Gastrocnemius medialis (tissue), 4 donors: ENCODE measurements at regions not wholly inside any gene's neighbourhood (a gene's known extent, or its start where the extent isn't known, plus 50 kb on each side); places are given as distances from the start of the nearest gene placed in this dataset.

Experiments
- ATAC-seq, 2 donors: fragments of 150-250 bp; one replicate each; pipeline ENCODE4 v1.9.1; 2016
- DNase-seq, 2 donors: peaks; one replicate each; pipeline ENCODE4 v3.0.0-alpha.2; 2019
- H3K27ac ChIP-seq, 4 donors: fragments of 200-600 bp; sonication (generic); 1 replicate in 1 of 4; 2 replicates in 3 of 4; pipeline ENCODE4 v1.5.1; 2016 to 2018; ENCODE audit warnings: mild to moderate bottlenecking in 2 of 4, moderate library complexity in 1 of 4
- H3K27me3 ChIP-seq, 3 donors: fragments of 200-600 bp; sonication (generic) in 2 of 3; 1 replicate in 1 of 3; 2 replicates in 2 of 3; pipeline versions ENCODE4 v1.5.1 to v1.6.0; 2016 to 2019; ENCODE audit warnings: mild to moderate bottlenecking in 1 of 3, moderate library complexity in 1 of 3
- H3K36me3 ChIP-seq, 2 donors: fragments of 200-600 bp; sonication (generic) in 1 of 2; one replicate each; pipeline ENCODE4 v1.5.1; 2017 to 2018
- H3K4me1 ChIP-seq, 2 donors: fragments of 200-600 bp; sonication (generic) in 1 of 2; one replicate each; pipeline ENCODE4 v1.5.1; 2016 to 2017; ENCODE audit warnings: mild to moderate bottlenecking in 2 of 2
- H3K4me3 ChIP-seq, 4 donors: fragments of 200-600 bp; sonication (generic) in 3 of 4; 1 replicate in 1 of 4; 2 replicates in 3 of 4; pipeline ENCODE4 v1.5.1; 2016 to 2019; ENCODE audit warnings: mild to moderate bottlenecking in 2 of 4
- H3K9me3 ChIP-seq, 3 donors: fragments of 200-600 bp; sonication (generic) in 2 of 3; 1 replicate in 1 of 3; 2 replicates in 2 of 3; pipeline ENCODE4 v1.5.1; 2016 to 2019
- POLR2A ChIP-seq, 2 donors: fragments of 450-650 bp; IDR thresholded peaks; one replicate each; pipeline ENCODE4 v1.6.1; 2017; ENCODE audit warnings: antibody characterized with exemption in 2 of 2, mild to moderate bottlenecking in 2 of 2, moderate library complexity in 2 of 2
- in situ Hi-C, 4 donors: fragments of 200-750 bp; cut with MboI; loops; one replicate each; pipeline versions ENCODE4 v1.15.0 to v1.8.0; 2017; ENCODE audit warnings: low sequenced_read_pairs in 4 of 4
- intact Hi-C: fragments of 100-400 bp; cut with DNase I; formaldehyde crosslinking; loops from one replicate; pipeline ENCODE4 v1.15.1; 2023; ENCODE audit warnings: low total_unique reads
- TF ChIP-seq, protein P1 (sequence below), 5 experiments: fragments of 450-650 bp in 3 of 5; fragments of 200-600 bp in 2 of 5; sonication (generic) in 2 of 5; IDR thresholded peaks in 4 of 5; conservative IDR thresholded peaks in 1 of 5; 1 replicate in 4 of 5; 2 replicates in 1 of 5; pipeline ENCODE4 v1.5.1; 2016 to 2019; ENCODE audit warnings: antibody characterized with exemption in 5 of 5, mild to moderate bottlenecking in 3 of 5, moderate library complexity in 3 of 5

- Histone ChIP-seq H3K27ac (no peak overlapping the region), H3K9me3 (no peaks in the 10 kb centered on the region), H3K36me3 (no peaks in the 10 kb centered on the region), H3K4me1 (no peaks in the 10 kb centered on the region), H3K4me3 (no peak overlapping the region), H3K27me3 (no peaks in the 10 kb centered on the region)
- intact Hi-C loops, result no loop called here
- DNase-seq (no peak), ATAC-seq (no peak)
- in situ Hi-C loops, result no loop called here
- TF ChIP-seq, protein P1, sequence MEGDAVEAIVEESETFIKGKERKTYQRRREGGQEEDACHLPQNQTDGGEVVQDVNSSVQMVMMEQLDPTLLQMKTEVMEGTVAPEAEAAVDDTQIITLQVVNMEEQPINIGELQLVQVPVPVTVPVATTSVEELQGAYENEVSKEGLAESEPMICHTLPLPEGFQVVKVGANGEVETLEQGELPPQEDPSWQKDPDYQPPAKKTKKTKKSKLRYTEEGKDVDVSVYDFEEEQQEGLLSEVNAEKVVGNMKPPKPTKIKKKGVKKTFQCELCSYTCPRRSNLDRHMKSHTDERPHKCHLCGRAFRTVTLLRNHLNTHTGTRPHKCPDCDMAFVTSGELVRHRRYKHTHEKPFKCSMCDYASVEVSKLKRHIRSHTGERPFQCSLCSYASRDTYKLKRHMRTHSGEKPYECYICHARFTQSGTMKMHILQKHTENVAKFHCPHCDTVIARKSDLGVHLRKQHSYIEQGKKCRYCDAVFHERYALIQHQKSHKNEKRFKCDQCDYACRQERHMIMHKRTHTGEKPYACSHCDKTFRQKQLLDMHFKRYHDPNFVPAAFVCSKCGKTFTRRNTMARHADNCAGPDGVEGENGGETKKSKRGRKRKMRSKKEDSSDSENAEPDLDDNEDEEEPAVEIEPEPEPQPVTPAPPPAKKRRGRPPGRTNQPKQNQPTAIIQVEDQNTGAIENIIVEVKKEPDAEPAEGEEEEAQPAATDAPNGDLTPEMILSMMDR (IDR thresholded peaks at IDR 0.05 in 4 of 5, conservative IDR thresholded peaks at IDR 0.05 in 1 of 5), result no peak
- TF ChIP-seq POLR2A (IDR thresholded peaks at IDR 0.05), result no peak
These were observed 430.4 kb upstream of the TRIB2 start for GRCh38 chr2:12286347-12286746.

GRCh38 chr2:12287220-12287751 is 429.4 kb upstream of the TRIB2 start:
- intact Hi-C loops, result loop anchor here (1.0 kb wide), 1 partner anchor 33 kb away; no protein-coding TSS in a partner anchor
- H3K27me3 ChIP-seq, result no peaks in the 10 kb centered on the region
- H3K36me3 ChIP-seq, result no peaks in the 10 kb centered on the region
- H3K27ac ChIP-seq, result peak overlapping the region in 1 of 4 donors; percentile 13
- DNase-seq (peak in 1 of 2 donors; percentile 40), ATAC-seq (peak in 1 of 2 donors; percentile 39)
- no peak overlapping the region for H3K4me3 ChIP-seq
- no peaks in the 10 kb centered on the region for H3K9me3 ChIP-seq
- TF ChIP-seq POLR2A (IDR thresholded peaks at IDR 0.05), result no peak
- TF ChIP-seq, protein P1 (IDR thresholded peaks at IDR 0.05 in 4 of 5, conservative IDR thresholded peaks at IDR 0.05 in 1 of 5), result no peak
- no peaks in the 10 kb centered on the region for H3K4me1 ChIP-seq
- in situ Hi-C loops, result no loop called here

- no peaks in the 10 kb centered on the region for H3K9me3 ChIP-seq
- H3K27ac ChIP-seq, result no peak overlapping the region
- in situ Hi-C loops (no loop called here), intact Hi-C loops (no loop called here)
- H3K36me3 ChIP-seq, result no peaks in the 10 kb centered on the region
- ATAC-seq (no peak), DNase-seq (no peak)
- no peaks in the 10 kb centered on the region for H3K4me1 ChIP-seq
- H3K27me3 ChIP-seq, result no peaks in the 10 kb centered on the region
- no peak overlapping the region for H3K4me3 ChIP-seq
- TF ChIP-seq, protein P1 (IDR thresholded peaks at IDR 0.05 in 4 of 5, conservative IDR thresholded peaks at IDR 0.05 in 1 of 5), result no peak
- no peak for TF ChIP-seq POLR2A (IDR thresholded peaks at IDR 0.05)
These were observed 428.7 kb upstream of the TRIB2 start for GRCh38 chr2:12288048-12288447.

DNA sequence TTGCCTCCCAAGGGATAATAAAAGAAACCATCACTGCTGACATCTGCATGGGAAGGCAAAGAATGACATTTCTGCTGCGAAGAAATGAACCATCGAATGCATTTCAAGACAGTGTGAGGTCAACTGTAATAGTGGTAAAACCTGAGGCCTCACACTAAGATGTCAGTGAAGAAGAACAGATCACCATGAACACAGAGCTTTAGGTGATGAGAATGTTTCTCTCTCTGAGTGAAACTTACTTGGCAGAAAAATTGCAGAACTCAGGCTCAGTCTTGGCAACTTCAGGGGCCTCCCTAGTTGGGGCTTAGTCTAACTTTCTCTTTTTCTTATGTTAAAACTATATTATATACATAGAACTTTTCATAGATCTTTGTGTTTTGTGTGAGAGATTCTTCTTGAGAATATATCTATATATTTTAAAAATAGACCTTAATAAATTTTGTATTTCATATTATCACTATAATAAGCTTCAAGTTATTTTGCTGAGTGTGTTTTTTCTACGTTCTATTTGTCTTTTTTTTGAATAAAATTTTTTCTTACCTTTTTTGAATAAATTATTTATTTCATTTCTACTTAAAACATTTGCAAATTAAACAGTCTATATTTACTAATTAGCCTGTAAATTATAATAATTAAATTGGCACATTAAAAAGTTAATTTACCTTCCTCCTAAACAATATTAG is 427.5 kb upstream of the TRIB2 start:
- H3K4me3 ChIP-seq, result no peak overlapping the region
- no peaks in the 10 kb centered on the region for H3K36me3 ChIP-seq
- H3K9me3 ChIP-seq, result no peaks in the 10 kb centered on the region
- H3K4me1 ChIP-seq, result no peaks in the 10 kb centered on the region
- no peak for DNase-seq
- H3K27me3 ChIP-seq, result no peaks in the 10 kb centered on the region
- no peak overlapping the region for H3K27ac ChIP-seq
- no peak for ATAC-seq
- no peak for TF ChIP-seq POLR2A (IDR thresholded peaks at IDR 0.05)
- TF ChIP-seq, protein P1 (IDR thresholded peaks at IDR 0.05 in 4 of 5, conservative IDR thresholded peaks at IDR 0.05 in 1 of 5), result no peak
- intact Hi-C loops (no loop called here), in situ Hi-C loops (no loop called here)
